Dermis microvascular lymphatic vessel endothelial cell (primary cell): ENCODE measurements at regions not wholly inside any gene's neighbourhood (a gene's known extent, or its start where the extent isn't known, plus 50 kb on each side); places are given as distances from the start of the nearest gene placed in this dataset.
A peak's percentile ranks its signal among the peaks of the same experiment; 100 is the strongest.

Experiments
- DNase-seq, 2 donors: peaks; one replicate each; pipeline versions ENCODE4 v3.0.0 to v3.0.0-alpha.2; 2010; ENCODE audit warnings: low read depth in 2 of 2

- peak in 1 of 2 donors; percentile 47 for DNase-seq
Measured at GRCh38 chr5:136811551-136811950, 446.2 kb upstream of the TRPC7 start.

- no peak for DNase-seq
Measured at GRCh38 chr5:136811086-136811485, 445.7 kb upstream of the TRPC7 start.

GRCh38 chr5:136810261-136810801, 445.0 kb upstream of the TRPC7 start:
- no peak for DNase-seq

- no peak for DNase-seq
Measured at GRCh38 chr5:136809382-136809781, 444.0 kb upstream of the TRPC7 start.

- DNase-seq, result no peak
Measured at GRCh38 chr5:136808756-136809155, 443.4 kb upstream of the TRPC7 start.

- DNase-seq, result no peak
Measured at GRCh38 chr5:136805466-136805865, 440.1 kb upstream of the TRPC7 start.

- peak in 1 of 2 donors; percentile 28 for DNase-seq
Measured at GRCh38 chr5:136802383-136802782, 437.0 kb upstream of the TRPC7 start.

GRCh38 chr5:136799806-136800372, 434.5 kb upstream of the TRPC7 start:
- no peak for DNase-seq

- no peak for DNase-seq
Measured at GRCh38 chr5:136793300-136793699, 428.0 kb upstream of the TRPC7 start.

- no peak for DNase-seq
Measured at GRCh38 chr5:136781464-136781863, 416.1 kb upstream of the TRPC7 start.

GRCh38 chr5:136780518-136780917, 415.2 kb upstream of the TRPC7 start:
- peak in 1 of 2 donors; percentile 2 for DNase-seq

GRCh38 chr5:136776022-136776927, 410.9 kb upstream of the TRPC7 start:
- DNase-seq, result no peak

- no peak for DNase-seq
Measured at GRCh38 chr5:136772491-136772890, 407.1 kb upstream of the TRPC7 start.

GRCh38 chr5:136769900-136770684, 404.7 kb upstream of the TRPC7 start:
- peak in 1 of 2 donors; percentile 63 for DNase-seq

- DNase-seq, result no peak
Measured at GRCh38 chr5:136769093-136769492, 403.7 kb upstream of the TRPC7 start.

GRCh38 chr5:136768457-136768856, 403.1 kb upstream of the TRPC7 start:
- DNase-seq, result no peak

GRCh38 chr5:136766456-136766855, 401.1 kb upstream of the TRPC7 start:
- no peak for DNase-seq

GRCh38 chr5:136764601-136765000, 399.3 kb upstream of the TRPC7 start:
- no peak for DNase-seq

GRCh38 chr5:136763548-136763947, 398.2 kb upstream of the TRPC7 start:
- DNase-seq, result no peak

- DNase-seq, result no peak
Measured at GRCh38 chr5:136754216-136754615, 388.9 kb upstream of the TRPC7 start.

GRCh38 chr5:136750224-136750862, 385.0 kb upstream of the TRPC7 start:
- no peak for DNase-seq
